ENCODE measurements at regions not wholly inside any gene's neighbourhood (a gene's known extent, or its start where the extent isn't known, plus 50 kb on each side); places are given as distances from the start of the nearest gene placed in this dataset.

- intact Hi-C loops (cut with micrococcal nuclease) = no loop called here
- CTCF ChIA-PET = no interaction called here
These were observed 111.3 kb upstream of the WARS2 start for GRCh38 chr1:119251751-119252150.

More at GRCh38 chr1:119251751-119252150, 111.3 kb upstream of the WARS2 start:
- Histone ChIP-seq H3K9me2 (ENCODE audit: insufficient read depth) (no peaks in the 10 kb centered on the region), H3K4me3 (replicated peaks in 1 of 2; ENCODE audit: low read depth in 1 of 2, low read length in 2 of 2) (no peak overlapping the region), H3K36me3 (ENCODE audit: control insufficient read depth in 1 of 2, insufficient read depth in 2 of 2, low read length in 2 of 2) (no peaks in the 10 kb centered on the region), H4K20me1 (ENCODE audit: insufficient read depth) (no peaks in the 10 kb centered on the region; the same call in 1 of the 2 replicates), H3K9me3 (ENCODE audit: control insufficient read depth in 1 of 2, insufficient read depth in 1 of 2, low read depth in 1 of 2, low read length in 2 of 2) (no peaks in the 10 kb centered on the region), H3K4me2 (ENCODE audit: low read length) (no peak overlapping the region), H3K27ac (ENCODE audit: low read depth, low read length) (no peak overlapping the region), H3K4me1 (ENCODE audit: control insufficient read depth in 1 of 2, insufficient read depth in 2 of 2, low read length in 2 of 2) (0 out of 4 replicates have a peak, but pooled peaks cover 0 to 3% of the 10 kb centered on the region in 2 experiments), H3K79me2 (ENCODE audit: insufficient read depth, low read length) (no peaks in the 10 kb centered on the region), H3K27me3 (ENCODE audit: insufficient read depth, low read length) (no peaks in the 10 kb centered on the region), H3K9ac (ENCODE audit: low read length) (no peak overlapping the region), H2AFZ (ENCODE audit: low read depth, low read length, poor library complexity, severe bottlenecking) (no peak overlapping the region)
- TF ChIP-seq CEBPB (IDR thresholded peaks at IDR 0.05; ENCODE audit: low read depth) (no peak), JUND (IDR thresholded peaks at IDR 0.05) (no peak), ELF1 (IDR thresholded peaks at IDR 0.05; ENCODE audit: borderline replicate concordance, low read depth) (no peak), ZBTB33 (IDR thresholded peaks at IDR 0.05; ENCODE audit: extremely low read depth, insufficient replicate concordance, low read length) (no peak), EZH2 (IDR thresholded peaks at IDR 0.05) (no peak), FOSL1 (IDR thresholded peaks at IDR 0.05; ENCODE audit: low read depth) (no peak), RAD21 (IDR thresholded peaks at IDR 0.05; ENCODE audit: low read depth) (no peak), SIN3A (IDR thresholded peaks at IDR 0.05; ENCODE audit: low read depth) (no peak), EZH2phosphoT487 (IDR thresholded peaks at IDR 0.05; ENCODE audit: borderline replicate concordance) (no peak)
- TF ChIP-seq, protein P1, sequence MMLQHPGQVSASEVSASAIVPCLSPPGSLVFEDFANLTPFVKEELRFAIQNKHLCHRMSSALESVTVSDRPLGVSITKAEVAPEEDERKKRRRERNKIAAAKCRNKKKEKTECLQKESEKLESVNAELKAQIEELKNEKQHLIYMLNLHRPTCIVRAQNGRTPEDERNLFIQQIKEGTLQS (IDR thresholded peaks at IDR 0.05) = no peak
- TF ChIP-seq, protein P2, sequence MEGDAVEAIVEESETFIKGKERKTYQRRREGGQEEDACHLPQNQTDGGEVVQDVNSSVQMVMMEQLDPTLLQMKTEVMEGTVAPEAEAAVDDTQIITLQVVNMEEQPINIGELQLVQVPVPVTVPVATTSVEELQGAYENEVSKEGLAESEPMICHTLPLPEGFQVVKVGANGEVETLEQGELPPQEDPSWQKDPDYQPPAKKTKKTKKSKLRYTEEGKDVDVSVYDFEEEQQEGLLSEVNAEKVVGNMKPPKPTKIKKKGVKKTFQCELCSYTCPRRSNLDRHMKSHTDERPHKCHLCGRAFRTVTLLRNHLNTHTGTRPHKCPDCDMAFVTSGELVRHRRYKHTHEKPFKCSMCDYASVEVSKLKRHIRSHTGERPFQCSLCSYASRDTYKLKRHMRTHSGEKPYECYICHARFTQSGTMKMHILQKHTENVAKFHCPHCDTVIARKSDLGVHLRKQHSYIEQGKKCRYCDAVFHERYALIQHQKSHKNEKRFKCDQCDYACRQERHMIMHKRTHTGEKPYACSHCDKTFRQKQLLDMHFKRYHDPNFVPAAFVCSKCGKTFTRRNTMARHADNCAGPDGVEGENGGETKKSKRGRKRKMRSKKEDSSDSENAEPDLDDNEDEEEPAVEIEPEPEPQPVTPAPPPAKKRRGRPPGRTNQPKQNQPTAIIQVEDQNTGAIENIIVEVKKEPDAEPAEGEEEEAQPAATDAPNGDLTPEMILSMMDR (IDR thresholded peaks at IDR 0.05 in 2 of 3, conservative IDR thresholded peaks at IDR 0.05 in 1 of 3; ENCODE audit: borderline replicate concordance in 1 of 3, insufficient read depth in 1 of 3, low read depth in 2 of 3, low read length in 2 of 3) = no peak
- TF ChIP-seq, protein P3, sequence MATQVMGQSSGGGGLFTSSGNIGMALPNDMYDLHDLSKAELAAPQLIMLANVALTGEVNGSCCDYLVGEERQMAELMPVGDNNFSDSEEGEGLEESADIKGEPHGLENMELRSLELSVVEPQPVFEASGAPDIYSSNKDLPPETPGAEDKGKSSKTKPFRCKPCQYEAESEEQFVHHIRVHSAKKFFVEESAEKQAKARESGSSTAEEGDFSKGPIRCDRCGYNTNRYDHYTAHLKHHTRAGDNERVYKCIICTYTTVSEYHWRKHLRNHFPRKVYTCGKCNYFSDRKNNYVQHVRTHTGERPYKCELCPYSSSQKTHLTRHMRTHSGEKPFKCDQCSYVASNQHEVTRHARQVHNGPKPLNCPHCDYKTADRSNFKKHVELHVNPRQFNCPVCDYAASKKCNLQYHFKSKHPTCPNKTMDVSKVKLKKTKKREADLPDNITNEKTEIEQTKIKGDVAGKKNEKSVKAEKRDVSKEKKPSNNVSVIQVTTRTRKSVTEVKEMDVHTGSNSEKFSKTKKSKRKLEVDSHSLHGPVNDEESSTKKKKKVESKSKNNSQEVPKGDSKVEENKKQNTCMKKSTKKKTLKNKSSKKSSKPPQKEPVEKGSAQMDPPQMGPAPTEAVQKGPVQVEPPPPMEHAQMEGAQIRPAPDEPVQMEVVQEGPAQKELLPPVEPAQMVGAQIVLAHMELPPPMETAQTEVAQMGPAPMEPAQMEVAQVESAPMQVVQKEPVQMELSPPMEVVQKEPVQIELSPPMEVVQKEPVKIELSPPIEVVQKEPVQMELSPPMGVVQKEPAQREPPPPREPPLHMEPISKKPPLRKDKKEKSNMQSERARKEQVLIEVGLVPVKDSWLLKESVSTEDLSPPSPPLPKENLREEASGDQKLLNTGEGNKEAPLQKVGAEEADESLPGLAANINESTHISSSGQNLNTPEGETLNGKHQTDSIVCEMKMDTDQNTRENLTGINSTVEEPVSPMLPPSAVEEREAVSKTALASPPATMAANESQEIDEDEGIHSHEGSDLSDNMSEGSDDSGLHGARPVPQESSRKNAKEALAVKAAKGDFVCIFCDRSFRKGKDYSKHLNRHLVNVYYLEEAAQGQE (IDR thresholded peaks at IDR 0.05; ENCODE audit: low read depth) = no peak
- TF ChIP-seq, protein P4, sequence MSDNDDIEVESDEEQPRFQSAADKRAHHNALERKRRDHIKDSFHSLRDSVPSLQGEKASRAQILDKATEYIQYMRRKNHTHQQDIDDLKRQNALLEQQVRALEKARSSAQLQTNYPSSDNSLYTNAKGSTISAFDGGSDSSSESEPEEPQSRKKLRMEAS (IDR thresholded peaks at IDR 0.05) = no peak
- ATAC-seq (no peak), DNase-seq (ENCODE audit: low read depth, low spot score) (no peak)
- POLR2A ChIA-PET = no interaction called here
- no TSS peak for BruUV-seq (replicated peaks)
- RAD21 ChIA-PET (ENCODE audit: low non-redundant PET in 1 of 2, low total read pairs in 2 of 2, uncharacterized antibody in 2 of 2, unreplicated experiment in 2 of 2) = no interaction called here

Measured in HCT116 (cell line).